Activated T-helper 1 cell treated with anti-CD3 and anti-CD28 coated beads, Interleukin-2, amount 50 U/mL, for 16 hours (primary cell): ENCODE measurements at regions not wholly inside any gene's neighbourhood (a gene's known extent, or its start where the extent isn't known, plus 50 kb on each side); places are given as distances from the start of the nearest gene placed in this dataset.
A peak's percentile ranks its signal among the peaks of the same experiment; 100 is the strongest.
"Not testable (repeated sequence)": the region's sequence is repeated elsewhere in the genome, so short reads cannot be mapped to it uniquely, and the experiment has no call there.

Experiments
- DNase-seq, 2 donors: peaks; one replicate each; pipeline ENCODE4 v3.0.0-alpha.2; 2020; ENCODE audit warnings: low read depth in 1 of 2, low spot score in 1 of 2

DNA sequence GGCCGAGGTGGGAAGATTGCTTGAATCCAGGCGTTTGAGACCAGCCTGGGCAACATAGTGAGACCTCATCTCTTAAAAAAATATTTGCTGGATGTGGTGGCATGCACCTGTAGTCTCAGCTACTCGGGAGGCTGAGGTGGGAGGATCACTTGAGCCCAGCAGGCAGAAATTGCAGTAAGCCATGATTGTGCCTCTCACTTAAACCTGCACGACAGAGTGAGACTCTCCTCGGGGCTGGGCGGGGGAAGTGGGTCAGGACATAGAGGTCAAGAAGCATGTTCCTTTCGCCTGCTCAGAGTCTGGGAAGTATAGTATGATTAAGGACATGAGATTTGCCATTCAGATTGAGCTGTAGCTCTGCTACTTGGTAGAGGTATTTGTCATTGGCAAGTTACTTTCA lies 52.3 kb downstream of the SEPTIN7 start:
- DNase-seq = not testable (repeated sequence)

GRCh38 chr7:35854311-35854710 lies 53.5 kb downstream of the SEPTIN7 start:
- no peak for DNase-seq

DNA sequence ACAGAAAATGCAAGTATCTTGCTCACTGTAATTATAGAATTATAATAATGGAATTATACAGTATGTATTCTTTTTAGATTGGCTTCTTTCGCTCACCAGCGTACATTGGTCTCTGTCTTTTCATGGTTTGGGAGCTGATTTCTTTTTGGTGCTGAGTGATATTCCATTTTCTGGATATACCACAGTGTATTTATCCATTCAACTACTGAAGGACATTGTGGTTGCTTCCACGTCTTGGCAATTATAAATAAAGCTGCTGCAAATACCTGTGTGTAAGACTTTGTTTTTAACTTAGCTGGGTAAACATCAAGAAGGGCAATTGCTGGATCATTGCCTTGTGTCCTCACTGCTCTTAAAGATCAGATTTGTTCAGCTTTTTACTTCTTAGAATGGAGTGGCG lies 55.3 kb downstream of the SEPTIN7 start:
- DNase-seq = no peak

DNA sequence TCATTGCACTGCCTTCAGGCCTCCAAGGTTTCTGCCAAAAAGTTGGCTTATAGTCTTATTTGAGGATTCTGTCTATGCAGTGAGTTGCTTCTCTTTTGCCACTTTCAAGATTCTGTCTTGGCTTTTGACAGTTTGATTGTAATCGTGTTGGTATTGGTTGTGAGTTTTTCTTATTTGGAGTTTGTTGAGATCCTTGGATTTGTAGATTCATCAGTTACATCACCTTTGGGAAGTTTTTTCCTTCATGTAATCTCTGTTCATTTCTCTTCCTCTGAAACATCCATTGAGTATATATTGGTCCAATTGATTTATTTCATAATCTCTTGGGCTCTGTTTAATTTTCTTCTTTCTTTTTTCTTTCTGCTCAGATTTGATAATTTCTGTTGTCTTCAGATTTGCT lies 59.8 kb downstream of the SEPTIN7 start:
- DNase-seq = no peak

GRCh38 chr7:35865287-35865686 lies 64.4 kb downstream of the SEPTIN7 start:
- DNase-seq = no peak

GRCh38 chr7:35866186-35866585 lies 65.3 kb downstream of the SEPTIN7 start:
- no peak for DNase-seq

DNA sequence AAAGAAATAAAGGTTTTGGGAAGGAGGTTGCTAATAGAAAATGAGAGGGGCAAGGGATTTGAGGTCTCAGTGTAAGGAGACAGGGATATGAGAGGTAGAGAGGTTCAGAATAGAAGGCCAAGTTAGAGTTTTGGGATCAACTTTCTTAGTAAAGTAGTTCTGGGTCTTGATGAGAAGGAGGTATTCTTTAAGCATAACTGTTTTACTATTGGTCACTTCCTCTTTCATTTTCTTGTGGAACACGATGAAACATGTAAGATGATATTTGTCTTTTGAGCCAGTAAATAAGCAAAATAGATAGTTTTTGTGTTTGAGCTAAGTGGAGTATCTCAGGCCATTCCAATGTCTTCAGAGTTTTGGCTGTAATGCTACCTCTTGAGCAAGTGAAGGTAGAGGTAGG lies 68.3 kb downstream of the SEPTIN7 start:
- DNase-seq = not testable (repeated sequence)

GRCh38 chr7:35869810-35870209 lies 69.0 kb downstream of the SEPTIN7 start:
- no peak for DNase-seq

DNA sequence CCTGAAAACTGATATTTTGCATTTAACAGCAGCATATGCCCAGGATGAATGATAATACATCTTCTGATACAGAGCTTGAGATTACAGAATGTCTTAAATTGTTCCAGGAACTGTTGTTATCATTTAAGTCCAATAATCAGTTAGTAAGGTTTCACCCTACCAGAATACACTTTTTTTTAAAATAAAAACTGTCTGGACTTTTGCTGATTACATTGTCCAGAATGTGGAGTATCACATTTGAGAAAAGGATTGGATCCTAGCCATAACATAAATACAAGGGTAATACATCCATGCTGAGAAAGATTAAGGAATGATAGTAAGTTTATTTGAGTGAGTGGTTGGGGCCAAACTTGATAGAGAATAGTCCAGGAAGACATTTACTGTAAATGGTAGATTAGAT lies 71.0 kb downstream of the SEPTIN7 start:
- DNase-seq = no peak

- DNase-seq = no peak
Observed at GRCh38 chr7:35874886-35875285, 74.0 kb downstream of the SEPTIN7 start.

- no peak for DNase-seq
Observed at GRCh38 chr7:35875292-35875691, 74.4 kb downstream of the SEPTIN7 start.

- DNase-seq = no peak
Observed at GRCh38 chr7:35878351-35878750, 77.5 kb downstream of the SEPTIN7 start.

DNA sequence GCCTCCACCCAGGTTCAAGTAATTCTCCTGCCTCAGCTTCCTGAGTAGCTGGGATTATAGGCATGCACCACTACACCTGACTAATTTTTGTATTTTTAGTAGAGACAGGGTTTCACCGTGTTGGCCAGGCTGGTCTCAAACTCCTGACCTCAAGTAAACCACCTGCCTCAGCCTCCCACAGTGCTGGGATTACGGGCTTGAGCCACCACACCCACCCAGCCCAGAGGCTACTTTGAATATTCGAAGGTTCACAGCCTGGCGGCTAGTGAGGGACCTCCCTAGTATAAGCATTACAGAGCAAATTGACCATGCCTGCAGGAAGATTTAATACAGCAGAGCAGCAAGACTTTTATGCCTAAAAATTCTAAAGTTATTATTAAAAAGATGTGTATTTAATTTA lies 86.6 kb downstream of the SEPTIN7 start:
- DNase-seq = not testable (repeated sequence)

DNA sequence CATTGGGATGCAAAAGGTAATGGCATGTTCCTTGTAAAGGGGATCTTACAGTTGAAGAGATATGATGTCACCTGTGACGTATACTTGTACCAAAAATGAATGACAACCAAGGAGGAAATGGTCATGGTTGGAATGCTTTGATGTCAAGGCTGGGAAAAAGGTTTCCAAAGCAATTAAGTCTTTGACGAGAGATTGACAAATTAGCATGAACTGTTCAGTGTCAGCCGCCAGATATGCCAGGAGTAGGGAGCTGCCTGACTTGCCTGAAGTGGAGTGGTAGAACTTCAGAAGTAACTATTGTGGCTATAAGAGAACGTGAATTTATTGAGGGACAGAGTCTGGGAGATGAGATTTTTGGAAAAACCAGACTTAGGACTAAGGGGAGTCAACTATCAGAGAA lies 88.1 kb downstream of the SEPTIN7 start:
- no peak for DNase-seq

GRCh38 chr7:35889870-35890269 lies 89.0 kb downstream of the SEPTIN7 start:
- DNase-seq = no peak

DNA sequence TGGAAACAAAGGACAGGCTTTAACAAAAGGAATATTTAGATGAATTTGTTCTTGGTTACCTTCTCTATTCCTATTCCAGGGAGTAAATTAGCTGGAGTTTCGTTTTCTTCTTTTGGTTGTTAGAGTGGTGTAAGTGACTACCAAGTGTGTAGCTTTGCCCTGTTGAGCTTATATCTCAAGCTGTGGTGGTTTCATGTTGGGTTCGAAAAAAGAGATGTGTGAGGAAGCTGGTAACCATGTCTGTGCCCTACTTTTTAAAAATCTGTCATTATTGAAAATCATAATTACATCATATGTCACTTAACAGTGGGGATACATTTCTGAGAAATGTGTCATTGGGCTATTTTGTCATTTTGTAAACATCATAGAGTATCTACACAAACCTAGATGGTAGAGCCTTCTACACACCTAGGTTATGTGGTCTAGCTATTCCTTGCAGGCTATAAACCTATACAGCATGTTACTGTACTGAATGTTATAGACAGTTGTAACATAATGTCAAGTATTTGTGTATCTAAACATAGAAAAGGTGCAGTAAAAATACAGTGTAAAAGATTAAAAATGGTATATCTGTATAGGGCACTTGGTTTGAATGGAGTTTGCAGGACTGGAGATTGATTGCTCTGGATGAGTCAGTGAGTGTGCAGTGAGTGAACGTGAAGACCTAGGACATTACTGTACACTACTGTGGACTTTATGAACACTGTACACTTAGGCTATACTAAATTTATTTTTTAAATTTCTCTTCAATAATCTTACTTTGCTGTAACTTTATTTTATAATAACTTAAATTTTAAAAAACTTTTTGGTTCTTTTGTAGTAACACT lies 90.4 kb downstream of the SEPTIN7 start:
- no peak for DNase-seq

DNA sequence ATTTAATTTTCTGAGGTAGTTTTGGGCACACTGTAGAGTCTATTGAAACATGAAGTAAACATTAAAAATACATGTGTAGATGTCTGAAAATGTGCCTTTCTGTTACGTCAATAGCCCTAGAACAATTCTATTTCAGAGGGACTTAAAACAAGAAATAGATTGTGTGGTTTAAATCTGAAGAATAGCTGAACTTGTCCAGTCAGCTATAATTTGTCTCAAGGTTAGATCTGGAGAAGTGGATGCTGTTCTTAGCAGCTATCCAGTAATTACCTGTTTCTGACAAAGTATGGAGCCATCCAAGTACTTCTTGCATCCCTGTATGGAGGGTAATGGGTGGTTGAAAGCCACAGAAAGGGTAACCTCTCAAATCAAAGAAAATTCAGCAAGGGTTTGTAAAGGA lies 92.8 kb downstream of the SEPTIN7 start:
- DNase-seq = no peak

GRCh38 chr7:35894721-35895120 lies 93.9 kb downstream of the SEPTIN7 start:
- no peak for DNase-seq

DNA sequence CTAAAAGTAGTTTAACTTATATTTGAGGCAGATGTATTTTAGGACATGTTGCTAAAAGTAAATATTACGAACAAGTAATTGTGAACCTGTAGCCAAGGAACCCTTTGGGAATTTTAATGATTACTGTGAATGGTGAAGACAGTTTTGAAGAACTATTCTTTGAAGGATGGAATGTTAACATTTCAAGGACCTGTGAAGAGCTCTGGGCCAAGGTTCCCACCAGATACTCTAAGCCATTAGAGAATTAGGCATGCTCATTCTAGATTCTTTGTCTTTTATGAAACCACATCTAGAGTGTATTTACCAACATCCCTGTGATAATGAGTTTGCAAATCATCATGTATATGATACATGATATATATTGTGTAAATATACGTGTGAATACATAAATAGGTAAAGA lies 99.8 kb downstream of the SEPTIN7 start:
- DNase-seq = no peak

GRCh38 chr7:35905555-35905954 lies 104.7 kb downstream of the SEPTIN7 start:
- DNase-seq = no peak

GRCh38 chr7:35906191-35906908 lies 105.5 kb downstream of the SEPTIN7 start:
- peak in 1 of 2 donors; percentile 38 for DNase-seq

- DNase-seq = no peak
Observed at GRCh38 chr7:35908331-35909216, 107.7 kb downstream of the SEPTIN7 start.
